B cell (primary cell): ENCODE measurements at regions not wholly inside any gene's neighbourhood (a gene's known extent, or its start where the extent isn't known, plus 50 kb on each side); places are given as distances from the start of the nearest gene placed in this dataset.

ENCODE experiments used
- ATAC-seq: fragments of 200-7000 bp; cut with Tn5 transposase; one replicate; pipeline ENCODE4 v1.10.0; 2021; ENCODE audit warnings: low read depth, mild to moderate bottlenecking, moderate number of reproducible peaks, moderate library complexity
- CTCF ChIA-PET: fragments of 350-600 bp; sonication (Branson Sonifier 250); formaldehyde crosslinking; loops from one replicate; lab custom pipeline; 2021; ENCODE audit warnings: antibody characterized with exemption, inconsistent platforms; lab: Charles Lee
- POLR2A ChIA-PET: fragments of 350-600 bp; sonication (Branson Sonifier 250); formaldehyde crosslinking; loops from one replicate; lab custom pipeline; 2021; ENCODE audit warnings: antibody characterized with exemption; lab: Charles Lee
- DNase-seq: peaks from one replicate; pipeline ENCODE4 v3.0.0; 2013
- H2AFZ ChIP-seq: 2 replicates; pipeline ENCODE4 v1.6.1; 2012; ENCODE audit warnings: mild to moderate bottlenecking, low read depth, low read length; ENCODE audit not compliant: insufficient read depth, poor library complexity, severe bottlenecking
- H3K27ac ChIP-seq, 2 donors: 1 replicate in 1 of 2; 2 replicates in 1 of 2; pipeline ENCODE4 v1.5.1; 2012 to 2013; ENCODE audit warnings: low read length in 2 of 2, mild to moderate bottlenecking in 2 of 2, moderate library complexity in 1 of 2
- H3K27me3 ChIP-seq, 4 experiments: fragments of 200-600 bp in 1 of 4; sonication (generic) in 1 of 4; replicated peaks in 1 of 4; 1 replicate in 2 of 4; 2 replicates in 2 of 4; pipeline versions ENCODE4 v1.6.1 to v1.7.0; 2013 to 2016; ENCODE audit warnings: low read length in 3 of 4, mild to moderate bottlenecking in 2 of 4, mixed read lengths in 1 of 4, moderate library complexity in 1 of 4; ENCODE audit not compliant: insufficient read depth in 4 of 4, control insufficient read depth in 3 of 4; ENCODE audit errors: control extremely low read depth in 1 of 4
- H3K36me3 ChIP-seq, 2 experiments: replicated peaks in 1 of 2; 1 replicate in 1 of 2; 2 replicates in 1 of 2; pipeline versions ENCODE4 v1.6.1 to v1.7.1; 2013; ENCODE audit warnings: low read length in 1 of 2; ENCODE audit not compliant: insufficient read depth in 2 of 2, control insufficient read depth in 1 of 2; ENCODE audit errors: control extremely low read depth in 1 of 2, extremely low read depth in 1 of 2
- H3K4me1 ChIP-seq, 2 donors: fragments of 200-600 bp in 1 of 2; sonication (generic) in 1 of 2; 1 replicate in 1 of 2; 2 replicates in 1 of 2; pipeline versions ENCODE4 v1.5.1 to v1.6.1; 2013 to 2017; ENCODE audit warnings: low read length in 2 of 2; ENCODE audit not compliant: control insufficient read depth in 2 of 2, insufficient read depth in 2 of 2
- H3K4me2 ChIP-seq: replicated peaks from 2 replicates; pipeline ENCODE3; 2012; ENCODE audit warnings: mild to moderate bottlenecking, low read depth, low read length; ENCODE audit not compliant: poor library complexity, severe bottlenecking
- H3K4me3 ChIP-seq, 5 experiments: fragments of 200-600 bp in 1 of 5; sonication (generic) in 1 of 5; 1 replicate in 3 of 5; 2 replicates in 2 of 5; pipeline versions ENCODE4 v1.5.1 to v1.7.0; 2011 to 2016; ENCODE audit warnings: low read length in 4 of 5, mild to moderate bottlenecking in 4 of 5, low read depth in 2 of 5, control low read depth in 1 of 5, moderate library complexity in 1 of 5; ENCODE audit not compliant: insufficient read depth in 1 of 5; ENCODE audit errors: control extremely low read depth in 1 of 5, extremely low read depth in 1 of 5
- H3K79me2 ChIP-seq: fragments of 200-600 bp; sonication (generic); one replicate; pipeline ENCODE4 v1.6.0; 2016; ENCODE audit warnings: low read length; ENCODE audit not compliant: control insufficient read depth, insufficient read depth
- H3K9ac ChIP-seq: fragments of 200-600 bp; sonication (generic); 2 replicates; pipeline ENCODE4 v1.6.1; 2017; ENCODE audit warnings: mild to moderate bottlenecking, low read length, moderate library complexity
- H3K9me3 ChIP-seq, 3 donors: one replicate each; pipeline versions ENCODE4 v1.6.1 to v1.7.1; 2013; ENCODE audit warnings: low read length in 2 of 3; ENCODE audit not compliant: control insufficient read depth in 2 of 3, insufficient read depth in 1 of 3; ENCODE audit errors: control extremely low read depth in 1 of 3
- H4K20me1 ChIP-seq: 2 replicates; pipeline ENCODE4 v1.6.0; 2012; ENCODE audit warnings: mild to moderate bottlenecking, low read length; ENCODE audit not compliant: insufficient read depth, control insufficient read depth, poor library complexity, severe bottlenecking
- H3K27ac Mint-ChIP-seq: one replicate; pipeline ENCODE4 v1.8.0; 2021; ENCODE audit warnings: mixed read lengths
- H3K27me3 Mint-ChIP-seq: one replicate; pipeline ENCODE4 v1.8.0; 2021; ENCODE audit warnings: mixed read lengths
- H3K4me1 Mint-ChIP-seq: one replicate; pipeline ENCODE4 v1.8.0; 2021; ENCODE audit warnings: mixed read lengths
- H3K4me3 Mint-ChIP-seq: one replicate; pipeline ENCODE4 v1.8.0; 2021; ENCODE audit warnings: mixed read lengths
- H3K9me3 Mint-ChIP-seq: one replicate; pipeline ENCODE4 v1.8.0; 2022; ENCODE audit warnings: mixed read lengths; ENCODE audit not compliant: insufficient read depth
- CTCF ChIP-seq: fragments of 200-600 bp; IDR thresholded peaks from one replicate; pipeline ENCODE4 v1.8.0; 2022; ENCODE audit warnings: antibody characterized with exemption, mild to moderate bottlenecking
- EZH2 ChIP-seq: IDR thresholded peaks from 2 replicates; pipeline ENCODE4 v1.6.1; 2012; ENCODE audit warnings: borderline replicate concordance, low read depth, mild to moderate bottlenecking, moderate library complexity, low read length; ENCODE audit not compliant: insufficient read depth, poor library complexity, severe bottlenecking
- WGBS: methylation state at CpG from one replicate; pipeline ENCODE4 v1.1.5; 2013; ENCODE audit warnings: missing lambda C conversion rate; ENCODE audit not compliant: insufficient coverage; 5-methylcytosine and 5-hydroxymethylcytosine counted together
- intact Hi-C: fragments of 100-400 bp; cut with micrococcal nuclease; formaldehyde crosslinking; loops from one replicate; pipeline ENCODE4 v1.10.0; 2022

- no peak overlapping the region for H3K4me3 ChIP-seq
- WGBS: no CpG with 5 or more reads among the region's 4 CpGs
- ChIA-PET POLR2A (no interaction called here), CTCF (no interaction called here)
- DNase-seq (no peak), ATAC-seq (no peak)
- Mint-ChIP-seq H3K4me3 (no peak overlapping the region), H3K27ac (no peak overlapping the region), H3K9me3 (peaks cover 1% of the 10 kb centered on the region), H3K27me3 (no peaks in the 10 kb centered on the region), H3K4me1 (no peaks in the 10 kb centered on the region)
- H3K4me1 ChIP-seq: no peaks in the 10 kb centered on the region
- H2AFZ ChIP-seq: no peak overlapping the region
- no peak overlapping the region for H3K4me2 ChIP-seq
- H3K79me2 ChIP-seq: no peaks in the 10 kb centered on the region
- H4K20me1 ChIP-seq: no peaks in the 10 kb centered on the region
- TF ChIP-seq CTCF: no peak
- TF ChIP-seq EZH2: no peak
- H3K9ac ChIP-seq: no peak overlapping the region
- no peak overlapping the region for H3K27ac ChIP-seq
- peaks cover 0 to 2% (median 0%) of the 10 kb centered on the region in 3 donors for H3K9me3 ChIP-seq
- no peaks in the 10 kb centered on the region for H3K27me3 ChIP-seq
- intact Hi-C loops: no loop called here
- no peaks in the 10 kb centered on the region for H3K36me3 ChIP-seq
Measured at GRCh38 chr6:19444041-19444440, 393.1 kb upstream of the ID4 start.

- ChIA-PET CTCF (no interaction called here), POLR2A (no interaction called here)
- Histone ChIP-seq H4K20me1 (no peaks in the 10 kb centered on the region), H3K36me3 (no peaks in the 10 kb centered on the region), H3K79me2 (no peaks in the 10 kb centered on the region), H2AFZ (no peak overlapping the region), H3K9me3 (peaks cover 0 to 2% (median 0%) of the 10 kb centered on the region in 3 donors), H3K9ac (no peak overlapping the region), H3K27me3 (no peaks in the 10 kb centered on the region), H3K4me3 (no peak overlapping the region), H3K27ac (no peak overlapping the region), H3K4me2 (no peak overlapping the region), H3K4me1 (no peaks in the 10 kb centered on the region)
- no peak overlapping the region for H3K27ac Mint-ChIP-seq
- H3K9me3 Mint-ChIP-seq: peaks cover 1% of the 10 kb centered on the region
- no peaks in the 10 kb centered on the region for H3K27me3 Mint-ChIP-seq
- no peak for DNase-seq
- H3K4me3 Mint-ChIP-seq: no peak overlapping the region
- WGBS: no CpG with 5 or more reads among the region's 1 CpG
- H3K4me1 Mint-ChIP-seq: no peaks in the 10 kb centered on the region
- no peak for TF ChIP-seq CTCF
- intact Hi-C loops: no loop called here
- no peak for ATAC-seq
Measured at GRCh38 chr6:19444481-19444880, 392.7 kb upstream of the ID4 start.
